A673 (cell line): ENCODE measurements at regions not wholly inside any gene's neighbourhood (a gene's known extent, or its start where the extent isn't known, plus 50 kb on each side); places are given as distances from the start of the nearest gene placed in this dataset.
"Not testable (repeated sequence)": the region's sequence is repeated elsewhere in the genome, so short reads cannot be mapped to it uniquely, and the experiment has no call there.

Experiments used
- BruUV-seq: library from RNA; stranded (reverse); fragments of 400-500 nt; replicated peaks from 2 replicates; lab custom pipeline; 2021; lab: Mats Ljungman, UMichigan
- CTCF ChIA-PET: fragments of 300-600 bp; sonication (Branson Sonifier 250); formaldehyde crosslinking; loops from one replicate; lab custom pipeline; 2022; ENCODE audit warnings: antibody characterized with exemption; lab: Charles Lee
- POLR2A ChIA-PET: fragments of 300-600 bp; sonication (Branson Sonifier 250); formaldehyde crosslinking; loops from one replicate; lab custom pipeline; 2022; ENCODE audit warnings: antibody characterized with exemption; ENCODE audit not compliant: low non-redundant PET; lab: Charles Lee
- DNase-seq: peaks from one replicate; pipeline ENCODE4 v3.0.0-alpha.2; 2015; ENCODE audit warnings: low spot score
- H3K27ac ChIP-seq: fragments of 200-600 bp; sonication (generic); 2 replicates; pipeline ENCODE4 v1.5.1; 2016; ENCODE audit warnings: mixed run types, low read depth, mild to moderate bottlenecking, mixed read lengths, antibody characterized with exemption, low read length; ENCODE audit not compliant: poor library complexity, severe bottlenecking
- H3K27me3 ChIP-seq: fragments of 200-600 bp; sonication (generic); replicated peaks from 2 replicates; pipeline ENCODE4 v1.6.1; 2017; ENCODE audit warnings: mixed run types, low read depth, mild to moderate bottlenecking, mixed read lengths, antibody characterized with exemption, low read length; ENCODE audit not compliant: insufficient read depth, poor library complexity
- H3K36me3 ChIP-seq: fragments of 200-600 bp; sonication (generic); 2 replicates; pipeline ENCODE4 v1.6.1; 2016; ENCODE audit warnings: mixed run types, mild to moderate bottlenecking, mixed read lengths, antibody characterized with exemption, low read length; ENCODE audit not compliant: insufficient read depth, poor library complexity, severe bottlenecking
- H3K4me1 ChIP-seq: fragments of 200-600 bp; sonication (generic); 2 replicates; pipeline ENCODE4 v1.6.1; 2017; ENCODE audit warnings: mixed run types, mild to moderate bottlenecking, mixed read lengths, antibody characterized with exemption, low read length; ENCODE audit not compliant: insufficient read depth, poor library complexity, severe bottlenecking
- H3K4me3 ChIP-seq: fragments of 200-600 bp; sonication (generic); 2 replicates; pipeline ENCODE4 v1.5.1; 2016; ENCODE audit warnings: low read depth, mixed run types, mild to moderate bottlenecking, mixed read lengths, low read length; ENCODE audit not compliant: poor library complexity, severe bottlenecking
- H3K9me3 ChIP-seq: fragments of 200-600 bp; sonication (generic); 2 replicates; pipeline ENCODE4 v1.6.1; 2016; ENCODE audit warnings: mixed run types, low read depth, mild to moderate bottlenecking, mixed read lengths, antibody characterized with exemption, low read length; ENCODE audit not compliant: poor library complexity, severe bottlenecking
- CTCF ChIP-seq: fragments of 300-800, 200-600 bp; sonication (generic); conservative IDR thresholded peaks from 2 replicates; pipeline ENCODE4 v1.5.1; 2017; ENCODE audit warnings: low read depth, mild to moderate bottlenecking, antibody characterized with exemption, low read length, moderate library complexity, mixed read lengths
- EZH2 ChIP-seq: fragments of 200-600 bp; sonication (generic); IDR thresholded peaks from 2 replicates; pipeline ENCODE4 v1.6.1; 2017; ENCODE audit warnings: borderline replicate concordance, low read depth, mild to moderate bottlenecking, mixed read lengths, antibody characterized with exemption, low read length; ENCODE audit not compliant: poor library complexity, severe bottlenecking
- intact Hi-C: fragments of 100-400 bp; cut with micrococcal nuclease; formaldehyde crosslinking; loops from one replicate; pipeline ENCODE4 v1.10.0; 2022; ENCODE audit not compliant: unreplicated experiment

- no TSS peak for BruUV-seq
- Histone ChIP-seq H3K4me3 (no peak overlapping the region), H3K9me3 (no peaks in the 10 kb centered on the region), H3K4me1 (no peaks in the 10 kb centered on the region), H3K36me3 (no peaks in the 10 kb centered on the region), H3K27ac (no peak overlapping the region), H3K27me3 (no peaks in the 10 kb centered on the region)
- no peak for DNase-seq
- CTCF ChIA-PET = no interaction called here
- TF ChIP-seq EZH2 = no peak
- no peak for TF ChIP-seq CTCF
- POLR2A ChIA-PET = no interaction called here
- intact Hi-C loops = no loop called here
Measured at GRCh38 chr14:34049790-34050189, 98.9 kb upstream of the EGLN3 start.

GRCh38 chr14:34049187-34049586 lies 98.3 kb upstream of the EGLN3 start:
- intact Hi-C loops, H3K4me1 ChIP-seq, H3K4me3 ChIP-seq, BruUV-seq, H3K27ac ChIP-seq, CTCF ChIA-PET, DNase-seq, H3K36me3 ChIP-seq, H3K9me3 ChIP-seq, H3K27me3 ChIP-seq, POLR2A ChIA-PET: not testable (repeated sequence)

- Histone ChIP-seq H3K36me3 (no peaks in the 10 kb centered on the region), H3K27ac (no peak overlapping the region), H3K4me1 (no peaks in the 10 kb centered on the region), H3K4me3 (no peak overlapping the region), H3K9me3 (no peaks in the 10 kb centered on the region), H3K27me3 (no peaks in the 10 kb centered on the region)
- TF ChIP-seq CTCF = no peak
- TF ChIP-seq EZH2 = no peak
- ChIA-PET POLR2A (no interaction called here), CTCF (no interaction called here)
- no peak for DNase-seq
- intact Hi-C loops = no loop called here
- BruUV-seq = no TSS peak
Measured at GRCh38 chr14:34046799-34047520, 96.1 kb upstream of the EGLN3 start.
